SHP77 treated with DMSO at 0.1 percent for 48 hours (cell line): ENCODE measurements at regions not wholly inside any gene's neighbourhood (a gene's known extent, or its start where the extent isn't known, plus 50 kb on each side); places are given as distances from the start of the nearest gene placed in this dataset.
"Not testable (repeated sequence)": the region's sequence is repeated elsewhere in the genome, so short reads cannot be mapped to it uniquely, and the experiment has no call there.

ENCODE experiments used
- DNase-seq: peaks from one replicate; lab custom pipeline; 2025; lab: John Stamatoyannopoulos, UW

DNA sequence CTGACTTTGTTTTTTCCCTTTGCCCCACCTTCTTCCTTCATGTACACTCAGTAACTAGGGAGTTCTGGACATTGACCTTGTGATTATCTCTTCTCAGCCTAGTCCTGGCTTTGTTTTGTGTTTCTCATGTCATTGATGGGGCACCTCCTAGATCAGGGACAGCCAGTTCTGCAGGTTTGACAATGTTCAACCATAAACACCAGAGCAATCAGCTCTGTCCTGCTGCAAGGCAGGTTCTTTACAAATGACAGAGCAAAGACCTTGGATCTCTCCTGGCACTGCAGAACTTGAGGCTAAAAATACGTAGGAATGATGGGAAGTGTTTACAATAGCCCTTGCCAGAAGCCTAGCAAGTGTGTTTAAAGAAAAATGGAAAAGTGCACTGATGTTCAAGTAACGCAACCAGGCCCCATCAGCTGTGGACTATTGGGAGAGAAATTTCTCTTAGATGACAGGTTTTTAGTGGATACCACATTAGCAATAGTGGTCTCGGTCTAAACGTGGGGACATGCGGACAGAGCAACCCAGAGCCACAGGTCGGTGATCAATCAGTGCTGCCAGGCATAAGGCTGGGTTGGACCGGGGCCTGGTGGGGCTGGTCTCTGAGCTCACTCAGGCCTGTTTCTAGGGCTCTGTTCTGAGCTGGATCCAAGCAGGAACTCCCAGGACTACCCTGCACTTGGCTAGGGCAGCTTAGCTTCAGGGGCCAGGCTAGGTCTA lies 76.8 kb downstream of the SOWAHC start:
- DNase-seq, result no peak

DNA sequence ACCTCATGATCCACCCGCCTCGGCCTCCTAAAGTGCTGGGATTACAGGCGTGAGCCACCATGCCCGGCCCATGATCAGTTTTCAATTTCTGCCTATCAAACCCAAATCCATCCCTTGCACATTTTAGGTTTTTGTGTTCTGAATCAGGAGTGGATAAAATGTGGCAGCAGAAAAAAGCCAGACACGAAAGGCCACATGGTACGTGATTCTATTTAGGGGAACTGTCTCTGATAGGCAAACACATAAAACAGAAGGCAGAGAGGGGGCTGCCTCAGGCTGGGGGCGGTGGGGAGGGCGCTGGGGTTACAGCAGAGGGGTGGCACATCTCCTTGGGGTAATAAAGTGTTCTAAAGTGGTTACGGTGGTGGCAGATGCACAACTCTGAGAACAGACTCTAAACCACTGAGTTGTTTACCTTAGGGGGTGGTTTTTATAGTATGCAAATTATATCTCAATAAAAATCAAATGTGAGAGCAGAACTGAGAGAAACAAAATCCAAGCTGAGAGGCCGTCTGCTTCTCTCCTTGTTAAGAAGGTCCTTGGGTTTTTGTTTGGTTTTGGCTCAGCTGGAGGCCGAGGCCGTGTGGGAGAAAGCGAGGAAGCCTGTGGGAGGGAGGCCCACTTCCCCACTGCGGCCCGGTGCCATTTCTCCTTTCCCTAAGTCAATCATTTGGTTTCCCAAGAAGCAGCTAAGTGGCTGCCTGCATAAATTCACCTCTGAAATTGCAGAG lies 78.0 kb downstream of the SOWAHC start:
- no peak for DNase-seq

DNA sequence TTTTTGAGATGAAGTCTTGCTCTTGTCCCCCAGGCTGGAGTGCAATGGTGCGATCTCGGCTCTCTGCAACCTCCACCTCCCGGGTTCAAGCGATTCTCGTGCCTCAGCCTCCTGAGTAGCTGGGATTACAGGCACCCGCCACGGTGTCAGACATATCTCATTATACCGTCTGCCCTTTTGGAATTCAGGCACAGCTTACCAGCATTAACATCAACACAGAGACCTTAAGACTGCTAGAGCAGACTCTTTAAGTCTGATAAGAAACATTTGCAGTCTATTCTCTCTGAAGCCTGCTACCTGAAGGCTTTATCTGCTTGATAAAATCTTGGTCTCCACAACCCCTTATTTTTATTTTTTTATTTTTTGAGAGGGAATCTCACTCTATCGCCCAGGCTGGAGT lies 78.7 kb downstream of the SOWAHC start:
- not testable (repeated sequence) for DNase-seq

DNA sequence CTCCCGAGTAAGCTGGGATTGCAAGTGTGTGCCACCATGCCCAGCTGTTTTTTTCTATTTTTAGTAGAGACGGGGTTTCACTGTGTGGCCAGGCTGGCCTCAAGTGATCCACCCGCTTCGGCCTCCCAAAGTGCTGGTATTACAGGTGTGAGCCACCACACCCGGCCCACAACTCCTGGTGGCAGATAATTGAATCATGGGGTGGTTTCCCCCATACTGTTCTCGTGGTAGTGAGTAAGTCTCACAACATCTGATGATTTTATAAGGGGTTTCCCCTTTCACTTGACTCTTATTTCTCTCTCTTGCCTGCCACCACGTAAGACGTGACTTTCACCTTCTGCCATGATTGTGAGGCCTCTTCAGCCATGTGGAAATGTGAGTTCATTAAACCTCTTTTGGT lies 79.1 kb downstream of the SOWAHC start:
- DNase-seq, result not testable (repeated sequence)

DNA sequence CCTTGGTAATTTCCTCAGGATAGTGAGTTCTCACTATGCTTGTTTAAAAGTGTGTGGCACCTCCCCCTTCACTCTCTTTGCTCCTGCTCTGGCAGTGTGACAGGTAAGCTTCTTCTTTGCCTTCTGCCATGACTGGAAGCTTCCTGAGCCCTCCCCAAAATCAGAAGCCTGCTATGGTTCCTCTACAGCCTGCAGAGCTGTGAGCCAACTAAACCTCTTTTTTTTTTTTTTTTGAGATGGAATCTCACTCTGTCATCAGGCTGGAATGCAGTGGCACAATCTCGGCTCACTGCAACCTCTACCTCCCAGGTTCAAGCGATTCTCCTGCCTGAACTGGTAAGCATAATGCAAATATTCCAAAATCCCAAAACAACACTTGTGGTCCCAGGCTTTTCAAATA lies 80.0 kb downstream of the SOWAHC start:
- DNase-seq, result no peak

DNA sequence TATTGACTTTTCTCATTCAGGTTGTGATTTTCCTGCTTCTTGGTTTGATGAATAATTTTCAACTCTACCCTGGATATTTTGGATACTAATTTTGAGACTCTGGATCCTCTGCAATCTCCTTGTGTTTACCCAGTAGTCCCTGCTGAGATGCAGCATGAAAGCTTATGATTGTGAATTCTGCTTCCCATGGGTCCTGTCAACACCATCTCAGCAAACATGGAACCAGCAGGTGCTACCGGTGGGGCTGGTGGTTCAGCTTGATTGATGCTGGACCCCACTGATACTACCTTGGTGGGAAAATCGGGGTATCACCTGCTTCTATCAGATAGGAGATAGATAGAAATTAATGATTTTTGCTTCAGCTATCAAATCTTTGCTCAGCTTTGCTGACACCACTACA lies 81.1 kb downstream of the SOWAHC start:
- DNase-seq, result no peak

DNA sequence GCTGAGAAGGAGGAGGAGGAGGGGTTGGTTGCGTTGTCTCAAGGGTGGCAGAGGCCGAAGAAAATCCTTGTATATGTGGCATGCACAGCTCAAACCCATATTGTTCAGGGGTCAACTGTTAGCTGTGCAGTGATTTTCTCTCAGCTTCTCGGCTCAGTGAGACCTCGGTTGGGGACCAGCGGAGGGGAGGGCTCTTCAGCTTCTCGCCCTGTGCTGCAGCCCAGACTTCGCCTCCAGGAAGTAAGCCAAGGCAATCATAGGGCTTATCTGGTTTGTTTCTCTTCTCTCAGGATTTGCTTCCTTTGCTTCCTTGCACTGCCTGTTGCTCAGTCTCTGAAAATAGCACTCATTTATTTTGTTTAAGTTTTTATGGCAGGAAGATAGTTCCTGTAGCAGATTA lies 85.5 kb downstream of the SOWAHC start:
- no peak for DNase-seq

DNA sequence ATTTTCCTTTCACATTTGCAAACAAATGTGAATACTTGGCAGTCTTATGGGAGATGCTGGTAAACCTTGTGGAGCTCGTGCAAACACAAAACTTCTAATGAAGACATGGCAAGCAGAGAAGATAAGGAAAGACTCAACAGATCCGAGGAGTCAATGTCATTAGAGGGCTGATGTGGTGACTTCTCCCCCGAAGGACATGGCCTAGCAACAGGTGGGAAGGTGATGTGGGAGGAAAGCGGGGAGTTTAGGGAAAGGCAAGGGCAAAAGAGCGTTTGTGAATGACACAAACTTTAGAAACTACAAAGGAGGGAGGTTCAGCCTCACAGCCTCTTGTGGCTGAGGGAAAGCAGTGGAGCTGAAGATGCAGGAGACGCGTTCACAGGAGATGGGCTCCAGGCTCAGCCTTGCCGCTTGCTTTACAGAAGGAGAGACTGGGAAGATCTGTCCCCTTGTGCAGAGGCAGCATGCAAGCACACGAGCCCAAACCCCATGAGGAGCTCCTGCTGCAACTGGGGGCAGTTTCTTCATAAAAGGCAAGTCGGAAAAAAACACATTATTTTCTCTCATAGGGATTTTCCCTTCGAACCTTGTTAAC lies 86.6 kb downstream of the SOWAHC start:
- no peak for DNase-seq

DNA sequence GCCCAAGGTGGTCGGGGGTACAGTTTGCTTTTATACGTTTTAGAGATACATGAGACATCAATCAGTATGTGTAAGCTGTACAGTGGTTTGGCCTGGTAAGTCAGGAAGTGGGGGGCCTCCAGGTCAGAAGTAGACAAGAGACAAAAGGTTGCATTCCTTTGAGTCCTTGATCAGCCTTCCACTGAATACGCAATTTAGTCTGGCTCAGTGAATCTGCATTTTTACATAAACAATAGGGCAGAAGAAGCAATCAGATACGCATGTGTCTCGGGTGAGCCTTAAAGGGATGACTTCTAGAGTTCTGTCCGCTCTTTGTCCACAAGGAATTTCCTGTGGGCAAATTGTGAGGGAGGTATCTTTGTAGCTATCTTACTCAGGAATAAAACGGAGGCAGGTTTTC lies 87.2 kb downstream of the SOWAHC start:
- no peak for DNase-seq

DNA sequence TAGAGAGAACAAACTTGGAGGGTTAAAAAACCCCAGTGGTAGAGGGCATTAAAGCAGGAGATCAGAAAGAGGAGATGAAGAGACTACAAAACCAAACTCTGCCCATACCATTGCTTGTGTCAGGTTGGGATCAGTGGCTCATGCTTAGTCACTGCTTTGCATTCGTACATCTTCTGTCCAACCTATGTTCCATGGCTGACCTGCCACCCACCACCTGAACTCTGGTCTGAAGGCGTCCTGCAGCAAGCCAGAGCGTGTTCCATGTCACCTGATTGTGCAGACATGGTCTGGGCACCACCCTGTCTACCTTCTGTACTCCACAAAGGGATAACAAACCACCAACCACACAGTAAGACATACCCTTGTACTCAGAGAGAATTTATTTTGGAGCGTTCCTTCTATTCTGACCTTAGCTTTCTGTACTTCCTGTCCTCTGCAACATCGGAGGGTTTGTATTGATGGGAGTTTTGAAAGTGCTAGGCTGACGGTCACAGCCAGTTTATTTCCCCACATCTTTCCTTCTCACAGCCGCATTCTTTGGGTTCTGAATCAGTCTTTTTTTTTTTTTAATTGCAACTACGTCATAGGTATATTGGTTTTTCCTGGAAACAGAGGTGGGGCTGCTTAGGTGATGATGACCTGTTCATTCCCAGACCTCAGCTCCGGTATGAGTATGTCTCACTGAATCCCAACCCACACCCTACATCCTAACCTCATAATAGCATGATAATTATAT lies 88.3 kb downstream of the SOWAHC start:
- DNase-seq, result no peak

DNA sequence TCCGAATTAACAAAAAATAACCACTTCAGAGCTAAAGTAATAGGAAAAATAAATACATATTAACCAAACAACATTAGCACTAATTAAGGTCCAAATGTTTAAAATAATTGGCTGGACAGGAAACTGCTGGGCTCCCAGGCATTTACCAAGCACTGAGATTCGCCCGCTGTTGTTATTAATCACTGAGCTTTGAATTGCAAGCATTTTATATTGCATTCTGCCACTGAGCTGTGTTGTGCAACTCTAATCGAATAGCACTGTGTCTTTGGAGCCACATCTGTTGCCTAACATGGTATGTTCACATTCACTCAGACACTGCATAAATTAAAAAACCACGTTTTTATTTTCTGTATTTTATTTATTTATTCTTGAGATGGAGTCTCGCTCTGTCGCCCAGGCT lies 88.9 kb downstream of the SOWAHC start:
- DNase-seq, result no peak

DNA sequence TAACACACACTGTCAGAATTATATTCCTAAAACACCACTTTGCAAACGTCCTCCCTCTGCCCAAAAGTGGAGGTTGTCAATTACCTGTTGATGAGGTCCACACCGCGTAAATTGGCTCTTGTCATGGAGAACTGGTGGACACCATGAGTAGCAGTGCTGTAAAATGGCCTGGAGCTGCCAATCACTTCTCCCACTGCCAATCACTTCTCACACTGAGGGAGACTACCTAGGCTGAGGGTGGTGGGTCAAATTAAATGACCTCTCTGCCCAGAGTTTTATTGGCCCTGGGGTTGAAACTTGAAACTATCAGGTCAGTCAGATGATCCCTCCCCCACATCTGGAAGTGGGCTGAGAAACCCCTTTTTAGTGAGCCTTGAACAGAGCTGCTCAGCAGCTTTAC lies 89.6 kb downstream of the SOWAHC start:
- DNase-seq, result no peak

DNA sequence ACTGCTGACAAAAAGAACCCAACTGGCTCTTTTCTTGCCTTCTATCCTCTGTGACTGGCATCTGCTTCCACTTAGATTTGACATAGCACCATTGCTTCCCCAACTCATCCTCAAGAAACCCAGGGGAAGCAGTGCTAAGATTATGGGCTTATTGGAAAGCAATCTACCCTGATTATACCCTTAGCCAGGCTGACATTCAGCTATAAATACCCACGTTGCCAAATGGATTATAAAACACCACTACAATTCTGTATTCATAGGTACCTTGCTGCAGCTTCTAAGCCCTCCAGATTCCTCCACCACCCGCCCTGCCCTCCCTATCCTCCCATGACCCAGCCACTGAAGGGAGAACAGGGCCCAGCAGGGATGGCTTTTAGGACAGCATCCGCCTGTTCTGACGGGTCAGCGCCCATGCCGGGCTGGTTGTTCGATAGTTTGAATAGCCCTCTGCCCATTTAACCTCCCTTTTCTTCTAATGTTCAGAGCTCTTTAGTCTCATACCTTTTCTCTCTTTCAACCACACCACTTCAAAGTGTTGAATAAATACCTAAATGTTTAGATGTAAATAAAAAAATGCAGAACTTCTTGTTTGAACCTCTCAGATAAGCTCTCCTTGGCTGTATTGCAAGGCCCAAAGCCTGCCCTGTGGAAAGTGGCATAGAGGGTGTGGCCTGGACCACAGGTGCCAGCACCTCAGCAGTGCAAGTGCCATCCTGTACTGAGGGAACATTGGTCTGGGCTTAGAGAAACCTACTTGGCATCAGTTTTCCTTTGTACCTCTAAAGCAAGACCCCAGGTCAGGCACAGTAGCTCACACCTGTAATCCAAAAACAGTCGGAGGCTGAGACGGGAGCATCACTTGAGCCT lies 86.6 kb upstream of the RGPD5 start:
- no peak for DNase-seq

DNA sequence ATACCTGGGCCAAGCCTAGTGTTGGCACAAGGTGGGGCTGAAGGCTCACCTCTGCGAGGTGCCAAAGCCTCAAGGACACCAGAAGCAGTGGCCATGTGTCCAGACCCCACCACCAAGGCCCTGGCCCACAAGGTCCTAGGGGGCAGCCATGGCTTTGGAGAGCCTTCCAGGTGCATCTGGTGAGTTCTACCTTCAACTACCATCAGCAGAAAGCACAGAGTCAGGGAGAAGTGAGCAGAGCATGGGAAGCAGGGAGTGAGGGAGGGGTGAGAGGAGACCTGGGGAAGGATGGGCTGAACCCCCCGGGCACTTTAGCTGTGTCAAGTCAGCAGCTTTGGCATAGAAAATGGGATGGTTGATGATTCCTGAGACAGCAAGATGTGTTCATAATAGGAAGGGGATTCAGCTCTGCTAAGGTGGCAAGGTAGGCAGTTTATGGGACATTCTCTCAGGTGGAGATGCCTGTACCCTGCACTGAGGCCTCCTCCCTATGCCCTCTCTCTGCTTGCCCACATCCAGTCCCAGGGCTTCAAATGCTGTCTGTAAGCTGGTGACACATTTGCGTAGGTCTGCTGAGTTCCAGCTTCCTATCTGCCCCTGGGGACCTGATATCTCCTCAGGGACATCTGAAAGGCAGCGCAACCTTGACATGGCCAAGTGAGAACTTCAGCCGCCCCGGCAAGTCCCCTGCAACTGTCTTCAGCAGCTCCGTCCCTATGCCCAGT lies 83.4 kb upstream of the RGPD5 start:
- no peak for DNase-seq

DNA sequence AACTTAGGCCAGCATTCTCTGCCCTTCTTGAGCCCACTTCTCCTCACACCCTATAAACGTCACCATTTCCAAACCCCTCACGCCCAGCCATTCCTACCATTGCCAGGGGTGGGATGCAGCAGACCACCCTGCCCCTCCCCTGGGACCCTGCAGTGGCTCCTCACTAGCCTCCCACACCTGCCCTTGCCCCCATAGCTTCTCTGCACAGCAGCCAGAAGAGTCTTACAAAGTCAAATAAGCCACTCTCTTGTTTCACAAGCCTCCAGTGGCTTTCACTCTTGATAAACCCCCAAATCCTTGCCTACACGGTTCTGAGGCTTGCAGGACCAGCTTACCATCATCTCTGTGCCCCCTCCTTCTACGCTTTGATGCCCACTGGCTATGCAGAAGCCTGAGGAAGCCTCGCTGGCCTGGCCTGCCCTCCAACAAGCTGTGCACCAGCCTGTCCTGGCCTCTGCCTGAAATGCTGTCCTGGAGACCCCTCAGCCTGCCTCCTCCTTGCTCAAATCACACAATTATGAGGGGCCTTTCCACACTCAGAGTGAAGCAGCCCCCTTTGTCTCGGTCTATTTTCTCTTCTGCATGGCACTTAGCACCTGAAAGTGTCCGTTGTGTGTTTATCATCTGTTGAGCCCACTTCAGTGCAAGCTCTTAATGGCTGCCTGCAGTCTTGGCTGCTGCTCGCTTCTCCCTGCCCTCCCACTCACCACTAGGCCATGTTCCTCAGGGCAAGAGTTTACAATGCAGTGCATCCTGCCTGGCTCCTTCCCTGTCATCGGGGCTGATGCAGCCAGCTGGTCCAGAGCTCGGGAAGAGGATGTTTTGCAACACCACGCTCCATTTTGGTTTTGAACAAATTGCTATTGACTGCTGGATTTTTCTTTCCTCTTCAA lies 82.6 kb upstream of the RGPD5 start:
- DNase-seq, result no peak

DNA sequence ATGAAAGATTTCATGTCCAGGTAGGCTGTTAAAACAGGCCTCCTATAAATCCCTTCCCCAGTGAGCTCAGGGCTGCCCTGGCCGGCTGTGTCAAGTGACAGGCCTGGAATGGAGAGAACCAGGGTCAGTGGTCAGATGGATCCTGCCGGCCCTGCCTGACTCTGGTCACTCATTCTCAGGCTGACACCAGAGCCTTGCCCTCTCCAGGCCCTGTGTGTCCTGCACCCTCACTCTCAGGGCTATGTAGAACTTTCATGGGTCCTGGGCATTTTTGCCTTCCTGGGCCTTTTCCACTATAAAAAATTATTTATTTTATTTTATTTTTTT lies 82.0 kb upstream of the RGPD5 start:
- no peak for DNase-seq

DNA sequence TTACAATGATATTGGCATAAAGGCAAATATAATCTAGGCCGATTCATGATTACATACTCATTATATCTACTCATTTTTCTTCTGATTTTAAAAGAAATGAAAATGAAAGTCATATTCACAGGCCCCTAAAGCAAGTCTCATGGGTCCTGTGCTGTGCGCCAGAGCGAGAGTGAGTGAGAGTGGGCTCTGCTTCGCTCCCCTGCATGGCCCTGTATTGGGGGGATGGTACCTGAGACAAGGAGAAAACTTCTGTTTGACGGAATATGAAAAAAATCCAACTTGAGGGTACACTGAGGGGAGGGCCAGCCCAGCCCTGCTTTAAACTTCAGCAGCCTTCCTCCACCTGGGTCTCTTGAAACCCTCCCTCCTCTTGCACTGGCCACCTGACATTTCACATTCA lies 81.4 kb upstream of the RGPD5 start:
- no peak for DNase-seq

DNA sequence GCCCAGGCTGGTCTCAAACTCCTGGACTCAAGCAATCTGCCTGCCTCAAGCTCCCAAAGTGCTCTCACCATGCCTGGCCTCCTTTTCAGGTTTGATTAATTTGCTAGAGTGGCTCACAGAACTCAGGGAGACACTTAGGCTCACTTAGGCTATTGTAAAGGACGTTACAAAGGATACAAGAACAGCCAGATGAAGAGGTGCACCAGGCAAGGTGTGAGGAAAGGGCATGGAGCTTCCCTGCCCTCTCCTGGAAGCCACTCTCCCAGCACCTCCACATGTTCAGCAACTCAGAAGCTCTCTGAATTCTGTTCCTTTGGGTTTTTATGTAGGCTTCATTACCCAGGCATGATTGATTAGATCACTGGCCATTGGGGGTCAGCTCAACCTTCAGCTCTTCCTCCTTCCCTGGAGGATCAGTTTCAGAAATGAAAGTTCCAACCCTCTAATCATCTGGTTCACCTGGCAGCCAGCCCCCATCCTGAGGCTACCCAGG lies 78.7 kb upstream of the RGPD5 start:
- no peak for DNase-seq

DNA sequence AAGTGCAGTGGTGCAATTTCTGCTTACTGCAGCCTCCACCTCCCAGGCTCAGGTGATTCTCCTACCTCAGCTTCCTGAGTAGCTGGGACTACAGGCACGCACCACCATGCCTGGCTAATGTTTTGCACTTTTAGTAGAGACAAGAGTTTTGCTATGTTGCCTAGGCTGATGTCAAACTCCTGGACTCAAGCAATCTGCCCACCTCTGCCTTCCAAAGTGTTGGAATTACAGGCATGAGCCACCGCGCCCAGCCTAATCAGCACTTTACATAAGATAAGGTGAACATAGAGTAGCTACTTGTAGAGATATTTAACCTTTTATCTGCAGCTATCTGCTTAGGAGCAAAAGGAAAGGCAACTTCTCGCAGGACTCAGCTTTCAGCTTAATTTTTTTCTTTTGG lies 77.5 kb upstream of the RGPD5 start:
- DNase-seq, result not testable (repeated sequence)

DNA sequence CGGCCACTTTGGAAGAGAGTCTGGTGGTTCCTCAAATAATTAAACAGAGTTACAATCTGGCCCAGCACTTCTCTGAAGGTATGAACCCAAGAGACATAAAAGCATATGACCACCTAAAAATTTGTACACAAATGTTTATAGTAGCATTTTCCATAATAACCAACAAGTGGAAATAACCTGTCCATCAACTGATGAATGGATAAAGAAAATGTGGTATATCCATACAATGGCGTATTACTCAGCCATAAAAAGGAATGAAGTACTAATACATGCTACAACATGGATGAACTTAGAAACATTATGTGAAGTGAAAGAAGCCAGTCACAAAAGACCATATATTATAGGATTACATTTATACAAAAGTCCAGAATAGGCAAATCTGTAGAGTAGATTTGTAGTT lies 76.0 kb upstream of the RGPD5 start:
- DNase-seq, result no peak
